ENCODE measurements at regions not wholly inside any gene's neighbourhood (a gene's known extent, or its start where the extent isn't known, plus 50 kb on each side); places are given as distances from the start of the nearest gene placed in this dataset.

DNA sequence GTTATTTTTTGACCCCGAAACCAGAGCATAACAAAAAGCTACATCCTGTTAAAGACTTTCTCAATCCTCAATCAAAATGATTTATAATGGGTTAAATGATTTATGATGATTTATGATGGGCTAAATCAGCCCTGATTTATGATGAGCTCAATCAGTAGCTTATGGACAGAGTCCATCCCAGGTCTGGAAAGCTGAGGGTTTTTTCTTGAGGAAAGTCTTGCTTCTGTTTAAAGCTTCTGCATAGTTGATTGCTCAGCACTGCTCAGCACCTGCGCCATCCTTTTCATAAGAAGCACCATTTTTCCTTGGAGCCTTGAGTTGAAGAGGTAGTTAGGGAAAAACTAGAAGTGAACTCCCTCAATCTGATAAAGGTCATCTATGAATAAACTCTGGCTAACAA is 356.8 kb downstream of the CYRIA start:
- TF ChIP-seq, protein P1, sequence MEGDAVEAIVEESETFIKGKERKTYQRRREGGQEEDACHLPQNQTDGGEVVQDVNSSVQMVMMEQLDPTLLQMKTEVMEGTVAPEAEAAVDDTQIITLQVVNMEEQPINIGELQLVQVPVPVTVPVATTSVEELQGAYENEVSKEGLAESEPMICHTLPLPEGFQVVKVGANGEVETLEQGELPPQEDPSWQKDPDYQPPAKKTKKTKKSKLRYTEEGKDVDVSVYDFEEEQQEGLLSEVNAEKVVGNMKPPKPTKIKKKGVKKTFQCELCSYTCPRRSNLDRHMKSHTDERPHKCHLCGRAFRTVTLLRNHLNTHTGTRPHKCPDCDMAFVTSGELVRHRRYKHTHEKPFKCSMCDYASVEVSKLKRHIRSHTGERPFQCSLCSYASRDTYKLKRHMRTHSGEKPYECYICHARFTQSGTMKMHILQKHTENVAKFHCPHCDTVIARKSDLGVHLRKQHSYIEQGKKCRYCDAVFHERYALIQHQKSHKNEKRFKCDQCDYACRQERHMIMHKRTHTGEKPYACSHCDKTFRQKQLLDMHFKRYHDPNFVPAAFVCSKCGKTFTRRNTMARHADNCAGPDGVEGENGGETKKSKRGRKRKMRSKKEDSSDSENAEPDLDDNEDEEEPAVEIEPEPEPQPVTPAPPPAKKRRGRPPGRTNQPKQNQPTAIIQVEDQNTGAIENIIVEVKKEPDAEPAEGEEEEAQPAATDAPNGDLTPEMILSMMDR (IDR thresholded peaks at IDR 0.05; ENCODE audit: control extremely low read depth in 1 of 3, insufficient read depth in 1 of 3, low read depth in 1 of 3, low read length in 3 of 3) = no peak
- no peak for TF ChIP-seq JUND (IDR thresholded peaks at IDR 0.05; ENCODE audit: low read length)
- TF ChIP-seq RAD21 (IDR thresholded peaks at IDR 0.05 in 1 of 2, conservative IDR thresholded peaks at IDR 0.05 in 1 of 2; ENCODE audit: low read depth in 2 of 2, low read length in 2 of 2) = no peak

Measured in H1 (cell line).